ENCODE measurements at regions not wholly inside any gene's neighbourhood (a gene's known extent, or its start where the extent isn't known, plus 50 kb on each side); places are given as distances from the start of the nearest gene placed in this dataset.

- H3K36me3 ChIP-seq (ENCODE audit: insufficient read depth, low read length): no peaks in the 10 kb centered on the region
- H3K9me3 ChIP-seq (ENCODE audit: control insufficient read depth, insufficient read depth, low read length): peaks cover 2% of the 10 kb centered on the region; the same call in 1 of the 2 replicates
- peaks cover 8% of the 10 kb centered on the region; the same call in 1 of the 2 replicates for H3K4me1 ChIP-seq (ENCODE audit: insufficient read depth, low read length)
- no peak overlapping the region for H3K9ac ChIP-seq (ENCODE audit: low read depth, low read length)
Measured at GRCh38 chr4:125505621-125506020, 190.9 kb downstream of the FAT4 start.

- H3K36me3 ChIP-seq (ENCODE audit: insufficient read depth, low read length): no peaks in the 10 kb centered on the region
- H3K9ac ChIP-seq (ENCODE audit: low read depth, low read length): no peak overlapping the region
- peaks cover 2% of the 10 kb centered on the region; the same call in 1 of the 2 replicates for H3K9me3 ChIP-seq (ENCODE audit: control insufficient read depth, insufficient read depth, low read length)
- no peaks in the 10 kb centered on the region; the same call in 1 of the 2 replicates for H3K4me1 ChIP-seq (ENCODE audit: insufficient read depth, low read length)
Measured at GRCh38 chr4:125507141-125507540, 192.4 kb downstream of the FAT4 start.

GRCh38 chr4:125511715-125512114 lies 197.0 kb downstream of the FAT4 start:
- H3K9me3 ChIP-seq (ENCODE audit: control insufficient read depth, insufficient read depth, low read length): peaks cover 2% of the 10 kb centered on the region; the same call in 1 of the 2 replicates

GRCh38 chr4:125515016-125515415 lies 200.3 kb downstream of the FAT4 start:
- 0 out of 2 replicates have a peak, but pooled peaks cover 6% of the 10 kb centered on the region for H3K4me1 ChIP-seq (ENCODE audit: insufficient read depth, low read length)
- H3K9me3 ChIP-seq (ENCODE audit: control insufficient read depth, insufficient read depth, low read length): no peaks in the 10 kb centered on the region
- no peak overlapping the region for H3K9ac ChIP-seq (ENCODE audit: low read depth, low read length)
- H3K36me3 ChIP-seq (ENCODE audit: insufficient read depth, low read length): no peaks in the 10 kb centered on the region

More at GRCh38 chr4:125511715-125512114, 197.0 kb downstream of the FAT4 start:
- Histone ChIP-seq H3K9ac (ENCODE audit: low read depth, low read length) (no peak overlapping the region), H3K4me1 (ENCODE audit: insufficient read depth, low read length) (no peaks in the 10 kb centered on the region), H3K36me3 (ENCODE audit: insufficient read depth, low read length) (no peaks in the 10 kb centered on the region)

DNA sequence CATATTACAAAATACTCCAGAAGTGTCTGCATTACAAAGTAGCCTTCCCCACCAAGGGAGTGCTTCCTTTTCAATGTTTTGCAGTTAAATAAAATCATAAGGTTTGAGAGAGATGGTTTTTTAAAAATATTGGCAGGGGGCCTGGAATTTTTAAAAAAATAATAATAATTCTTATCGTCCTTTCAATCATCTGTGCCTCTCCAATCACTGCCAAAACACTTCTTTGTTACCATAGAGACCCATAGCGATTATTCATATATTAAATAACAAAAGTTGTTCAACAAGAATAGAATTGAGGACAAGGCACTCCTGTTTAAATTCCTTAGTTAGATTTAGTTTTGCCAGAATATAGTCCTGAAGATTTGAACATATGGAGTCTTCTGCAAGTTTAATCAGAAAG lies 203.1 kb downstream of the FAT4 start:
- 0 out of 2 replicates have a peak, but pooled peaks cover 6% of the 10 kb centered on the region for H3K4me1 ChIP-seq (ENCODE audit: insufficient read depth, low read length)
- no peaks in the 10 kb centered on the region for H3K9me3 ChIP-seq (ENCODE audit: control insufficient read depth, insufficient read depth, low read length)
- H3K9ac ChIP-seq (ENCODE audit: low read depth, low read length): no peak overlapping the region
- H3K36me3 ChIP-seq (ENCODE audit: insufficient read depth, low read length): no peaks in the 10 kb centered on the region

- H3K9ac ChIP-seq (ENCODE audit: low read depth, low read length): no peak overlapping the region
- H3K4me1 ChIP-seq (ENCODE audit: insufficient read depth, low read length): 0 out of 2 replicates have a peak, but pooled peaks cover 6% of the 10 kb centered on the region
- H3K9me3 ChIP-seq (ENCODE audit: control insufficient read depth, insufficient read depth, low read length): no peaks in the 10 kb centered on the region
- no peaks in the 10 kb centered on the region for H3K36me3 ChIP-seq (ENCODE audit: insufficient read depth, low read length)
Measured at GRCh38 chr4:125518281-125518680, 203.5 kb downstream of the FAT4 start.

- H3K4me1 ChIP-seq (ENCODE audit: insufficient read depth, low read length): 0 out of 2 replicates have a peak, but pooled peaks cover 6% of the 10 kb centered on the region
- H3K36me3 ChIP-seq (ENCODE audit: insufficient read depth, low read length): no peaks in the 10 kb centered on the region
- no peak overlapping the region for H3K9ac ChIP-seq (ENCODE audit: low read depth, low read length)
Measured at GRCh38 chr4:125519371-125520146, 204.8 kb downstream of the FAT4 start.

GRCh38 chr4:125520258-125520990 lies 205.7 kb downstream of the FAT4 start:
- Histone ChIP-seq H3K36me3 (ENCODE audit: insufficient read depth, low read length) (no peaks in the 10 kb centered on the region), H3K9ac (ENCODE audit: low read depth, low read length) (no peak overlapping the region), H3K9me3 (ENCODE audit: control insufficient read depth, insufficient read depth, low read length) (no peaks in the 10 kb centered on the region), H3K4me1 (ENCODE audit: insufficient read depth, low read length) (0 out of 2 replicates have a peak, but pooled peaks cover 6% of the 10 kb centered on the region)

More at GRCh38 chr4:125519371-125520146, 204.8 kb downstream of the FAT4 start:
- H3K9me3 ChIP-seq (ENCODE audit: control insufficient read depth, insufficient read depth, low read length): no peaks in the 10 kb centered on the region

GRCh38 chr4:125522588-125522987 lies 207.8 kb downstream of the FAT4 start:
- Histone ChIP-seq H3K4me1 (ENCODE audit: insufficient read depth, low read length) (0 out of 2 replicates have a peak, but pooled peaks cover 6% of the 10 kb centered on the region), H3K9ac (ENCODE audit: low read depth, low read length) (peak overlapping the region; percentile 48; the same call in 1 of the 2 replicates), H3K9me3 (ENCODE audit: control insufficient read depth, insufficient read depth, low read length) (no peaks in the 10 kb centered on the region), H3K36me3 (ENCODE audit: insufficient read depth, low read length) (no peaks in the 10 kb centered on the region)

DNA sequence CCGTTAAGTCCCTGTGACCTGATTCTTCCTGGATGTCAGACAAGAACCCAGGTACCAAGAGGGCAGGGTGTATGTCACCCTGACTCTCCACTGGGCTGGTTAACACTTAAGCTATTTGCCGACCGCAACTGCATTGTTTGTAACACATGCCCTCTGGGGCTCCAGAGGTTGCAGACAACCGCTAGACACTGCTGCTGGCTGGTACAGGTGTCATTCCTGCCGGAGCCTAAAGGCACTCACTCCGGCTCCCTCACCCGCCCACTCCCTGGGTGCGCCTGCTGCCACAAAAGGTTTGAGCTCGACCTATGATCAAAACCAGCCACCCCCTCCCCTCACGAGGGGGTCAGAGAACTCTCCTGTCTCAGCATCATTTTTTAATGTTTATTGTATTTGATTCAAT lies 208.2 kb downstream of the FAT4 start:
- Histone ChIP-seq H3K9ac (ENCODE audit: low read depth, low read length) (peak overlapping the region; percentile 48; the same call in 1 of the 2 replicates), H3K4me1 (ENCODE audit: insufficient read depth, low read length) (0 out of 2 replicates have a peak, but pooled peaks cover 6% of the 10 kb centered on the region), H3K9me3 (ENCODE audit: control insufficient read depth, insufficient read depth, low read length) (no peaks in the 10 kb centered on the region), H3K36me3 (ENCODE audit: insufficient read depth, low read length) (no peaks in the 10 kb centered on the region)

- Histone ChIP-seq H3K4me1 (ENCODE audit: insufficient read depth, low read length) (no peaks in the 10 kb centered on the region), H3K36me3 (ENCODE audit: insufficient read depth, low read length) (no peaks in the 10 kb centered on the region), H3K9me3 (ENCODE audit: control insufficient read depth, insufficient read depth, low read length) (no peaks in the 10 kb centered on the region), H3K9ac (ENCODE audit: low read depth, low read length) (no peak overlapping the region)
Measured at GRCh38 chr4:125526420-125526819, 211.7 kb downstream of the FAT4 start.

- H3K4me1 ChIP-seq (ENCODE audit: insufficient read depth, low read length): no peaks in the 10 kb centered on the region
- H3K9ac ChIP-seq (ENCODE audit: low read depth, low read length): no peak overlapping the region
- no peaks in the 10 kb centered on the region for H3K9me3 ChIP-seq (ENCODE audit: control insufficient read depth, insufficient read depth, low read length)
- H3K36me3 ChIP-seq (ENCODE audit: insufficient read depth, low read length): no peaks in the 10 kb centered on the region
Measured at GRCh38 chr4:125527681-125528080, 212.9 kb downstream of the FAT4 start.

DNA sequence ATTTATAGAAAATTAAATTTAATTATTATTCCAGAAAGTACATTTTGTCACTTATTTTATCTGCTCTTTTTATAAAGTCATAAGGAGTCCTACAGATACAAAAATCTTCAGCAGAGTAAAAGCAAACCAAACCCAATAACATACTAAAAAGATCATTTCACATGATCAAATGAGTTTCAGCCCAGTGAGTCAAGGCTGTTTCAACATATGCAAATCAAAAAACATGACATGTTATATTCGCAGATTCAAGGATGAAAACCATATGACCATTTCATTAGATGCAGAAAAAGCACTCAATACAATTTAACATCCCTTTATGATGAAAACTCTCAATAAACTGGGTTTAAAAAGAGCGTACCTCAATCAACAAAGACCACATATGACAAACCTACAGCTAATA lies 214.3 kb downstream of the FAT4 start:
- Histone ChIP-seq H3K36me3 (ENCODE audit: insufficient read depth, low read length) (no peaks in the 10 kb centered on the region), H3K4me1 (ENCODE audit: insufficient read depth, low read length) (no peaks in the 10 kb centered on the region), H3K9ac (ENCODE audit: low read depth, low read length) (no peak overlapping the region), H3K9me3 (ENCODE audit: control insufficient read depth, insufficient read depth, low read length) (no peaks in the 10 kb centered on the region; the same call in 1 of the 2 replicates)

DNA sequence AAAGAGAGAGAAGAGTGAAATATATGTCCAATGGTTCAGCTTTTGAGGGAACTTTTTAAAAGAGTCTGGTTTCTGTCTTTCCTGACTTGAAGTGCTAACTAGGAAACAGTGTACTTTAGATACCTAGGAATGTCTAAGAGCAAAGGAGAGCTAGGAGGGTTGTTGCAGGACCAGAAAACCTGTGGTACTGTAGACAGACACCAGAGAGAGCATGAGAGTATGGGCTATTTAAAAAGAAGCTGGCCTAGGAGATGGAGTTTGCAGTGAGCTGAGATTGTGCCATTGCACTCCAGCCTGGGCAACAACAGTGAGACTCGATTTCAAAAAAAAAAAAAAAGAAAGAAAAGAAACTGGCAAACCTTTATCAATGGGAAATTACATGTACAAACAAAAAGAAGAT lies 223.9 kb downstream of the FAT4 start:
- no peaks in the 10 kb centered on the region for H3K36me3 ChIP-seq (ENCODE audit: insufficient read depth, low read length)
- no peak overlapping the region for H3K9ac ChIP-seq (ENCODE audit: low read depth, low read length)
- H3K9me3 ChIP-seq (ENCODE audit: control insufficient read depth, insufficient read depth, low read length): peaks cover 11% of the 10 kb centered on the region; the same call in 1 of the 2 replicates
- H3K4me1 ChIP-seq (ENCODE audit: insufficient read depth, low read length): no peaks in the 10 kb centered on the region

All from ES-I3 (cell line).